ENCODE measurements at regions not wholly inside any gene's neighbourhood (a gene's known extent, or its start where the extent isn't known, plus 50 kb on each side); places are given as distances from the start of the nearest gene placed in this dataset.

- no peak overlapping the region for H3K4me3 Mint-ChIP-seq
- ChIA-PET POLR2A (no interaction called here), CTCF (no interaction called here)
- no peaks in the 10 kb centered on the region for H3K4me1 Mint-ChIP-seq
- intact Hi-C loops (cut with micrococcal nuclease) = no loop called here
- H3K4me3 ChIP-seq (ENCODE audit: control extremely low read depth in 1 of 5, extremely low read depth in 1 of 5, insufficient read depth in 1 of 5, low read depth in 2 of 5, low read length in 4 of 5) = no peak overlapping the region
- H3K4me2 ChIP-seq (replicated peaks; ENCODE audit: low read depth, low read length, poor library complexity, severe bottlenecking) = no peak overlapping the region
- H4K20me1 ChIP-seq (ENCODE audit: control insufficient read depth, insufficient read depth, low read length, poor library complexity, severe bottlenecking) = no peaks in the 10 kb centered on the region
- no peak overlapping the region for H2AFZ ChIP-seq (ENCODE audit: insufficient read depth, low read depth, low read length, poor library complexity, severe bottlenecking)
- H3K4me1 ChIP-seq (ENCODE audit: control insufficient read depth in 2 of 2, insufficient read depth in 2 of 2, low read length in 2 of 2) = no peaks in the 10 kb centered on the region
- H3K27ac ChIP-seq (ENCODE audit: low read length in 2 of 2) = no peak overlapping the region
- peaks cover 6 to 40% (median 26%) of the 10 kb centered on the region in 3 donors for H3K9me3 ChIP-seq (ENCODE audit: control extremely low read depth in 1 of 3, control insufficient read depth in 2 of 3, insufficient read depth in 1 of 3, low read length in 2 of 3)
- TF ChIP-seq CTCF (IDR thresholded peaks at IDR 0.05) (no peak), EZH2 (IDR thresholded peaks at IDR 0.05; ENCODE audit: borderline replicate concordance, insufficient read depth, low read depth, low read length, poor library complexity, severe bottlenecking) (no peak)
- peaks cover 24% of the 10 kb centered on the region for H3K27me3 Mint-ChIP-seq
- H3K36me3 ChIP-seq (replicated peaks in 1 of 2; ENCODE audit: control extremely low read depth in 1 of 2, control insufficient read depth in 1 of 2, extremely low read depth in 1 of 2, insufficient read depth in 2 of 2, low read length in 1 of 2) = no peaks in the 10 kb centered on the region
- no peaks in the 10 kb centered on the region for H3K79me2 ChIP-seq (ENCODE audit: control insufficient read depth, insufficient read depth, low read length)
- peaks cover 0 to 7% (median 0%) of the 10 kb centered on the region in 4 experiments for H3K27me3 ChIP-seq (replicated peaks in 1 of 4; ENCODE audit: control extremely low read depth in 1 of 4, control insufficient read depth in 3 of 4, insufficient read depth in 4 of 4, low read length in 3 of 4)
- H3K27ac Mint-ChIP-seq = no peak overlapping the region
- DNase-seq = no peak
- 91% methylated on average over 3 of the region's 6 CpGs for WGBS (ENCODE audit: insufficient coverage)
- no peak overlapping the region for H3K9ac ChIP-seq (ENCODE audit: low read length)
- H3K9me3 Mint-ChIP-seq (ENCODE audit: insufficient read depth) = peaks cover 10% of the 10 kb centered on the region
- ATAC-seq (ENCODE audit: low read depth) = no peak
Observed at GRCh38 chr2:172195836-172196376, 93.2 kb upstream of the DLX2 start.

GRCh38 chr2:172196768-172197431 is 94.2 kb upstream of the DLX2 start:
- no peaks in the 10 kb centered on the region for H4K20me1 ChIP-seq (ENCODE audit: control insufficient read depth, insufficient read depth, low read length, poor library complexity, severe bottlenecking)
- no peak overlapping the region for H3K27ac Mint-ChIP-seq
- H3K9me3 ChIP-seq (ENCODE audit: control extremely low read depth in 1 of 3, control insufficient read depth in 2 of 3, insufficient read depth in 1 of 3, low read length in 2 of 3) = peaks cover 6 to 40% (median 26%) of the 10 kb centered on the region in 3 donors
- H2AFZ ChIP-seq (ENCODE audit: insufficient read depth, low read depth, low read length, poor library complexity, severe bottlenecking) = no peak overlapping the region
- H3K79me2 ChIP-seq (ENCODE audit: control insufficient read depth, insufficient read depth, low read length) = no peaks in the 10 kb centered on the region
- no peaks in the 10 kb centered on the region for H3K36me3 ChIP-seq (replicated peaks in 1 of 2; ENCODE audit: control extremely low read depth in 1 of 2, control insufficient read depth in 1 of 2, extremely low read depth in 1 of 2, insufficient read depth in 2 of 2, low read length in 1 of 2)
- peaks cover 10% of the 10 kb centered on the region for H3K9me3 Mint-ChIP-seq (ENCODE audit: insufficient read depth)
- H3K4me3 Mint-ChIP-seq = no peak overlapping the region
- peaks cover 0 to 7% (median 0%) of the 10 kb centered on the region in 4 experiments for H3K27me3 ChIP-seq (replicated peaks in 1 of 4; ENCODE audit: control extremely low read depth in 1 of 4, control insufficient read depth in 3 of 4, insufficient read depth in 4 of 4, low read length in 3 of 4)
- POLR2A ChIA-PET = no interaction called here
- CTCF ChIA-PET = no interaction called here
- H3K4me3 ChIP-seq (ENCODE audit: control extremely low read depth in 1 of 5, extremely low read depth in 1 of 5, insufficient read depth in 1 of 5, low read depth in 2 of 5, low read length in 4 of 5) = no peak overlapping the region
- WGBS (ENCODE audit: insufficient coverage) = 48% methylated on average over 16 of the region's 17 CpGs
- H3K27me3 Mint-ChIP-seq = peaks cover 27% of the 10 kb centered on the region
- no peak overlapping the region for H3K9ac ChIP-seq (ENCODE audit: low read length)
- H3K4me1 ChIP-seq (ENCODE audit: control insufficient read depth in 2 of 2, insufficient read depth in 2 of 2, low read length in 2 of 2) = no peaks in the 10 kb centered on the region
- DNase-seq = no peak
- intact Hi-C loops (cut with micrococcal nuclease) = no loop called here
- no peak for ATAC-seq (ENCODE audit: low read depth)
- H3K27ac ChIP-seq (ENCODE audit: low read length in 2 of 2) = no peak overlapping the region
- TF ChIP-seq CTCF (IDR thresholded peaks at IDR 0.05) = no peak
- TF ChIP-seq EZH2 (IDR thresholded peaks at IDR 0.05; ENCODE audit: borderline replicate concordance, insufficient read depth, low read depth, low read length, poor library complexity, severe bottlenecking) = no peak
- H3K4me1 Mint-ChIP-seq = no peaks in the 10 kb centered on the region
- H3K4me2 ChIP-seq (replicated peaks; ENCODE audit: low read depth, low read length, poor library complexity, severe bottlenecking) = no peak overlapping the region
